H9 (cell line): ENCODE measurements at regions not wholly inside any gene's neighbourhood (a gene's known extent, or its start where the extent isn't known, plus 50 kb on each side); places are given as distances from the start of the nearest gene placed in this dataset.

ENCODE experiments used
- DNase-seq: peaks from one replicate; pipeline ENCODE4 v3.0.0-alpha.2; 2017
- H2AFZ ChIP-seq: one replicate; pipeline ENCODE4 v1.6.1; 2013; ENCODE audit warnings: mild to moderate bottlenecking, low read length, control low read depth, moderate library complexity
- H2AK5ac ChIP-seq: 2 replicates; pipeline ENCODE4 v1.6.1; 2013; ENCODE audit warnings: low read length, control low read depth, mixed read lengths; ENCODE audit not compliant: insufficient read length
- H2BK120ac ChIP-seq: one replicate; pipeline ENCODE4 v1.6.1; 2013; ENCODE audit warnings: low read depth, mild to moderate bottlenecking, low read length, control low read depth, inconsistent platforms; ENCODE audit not compliant: poor library complexity, severe bottlenecking
- H2BK12ac ChIP-seq: 2 replicates; pipeline ENCODE4 v1.6.1; 2013; ENCODE audit warnings: low read length, control low read depth, mixed read lengths, low read depth; ENCODE audit not compliant: insufficient read length
- H2BK15ac ChIP-seq: 2 replicates; pipeline ENCODE4 v1.6.1; 2013; ENCODE audit warnings: low read depth, low read length, control low read depth
- H2BK20ac ChIP-seq: one replicate; pipeline ENCODE4 v1.6.1; 2013; ENCODE audit warnings: low read depth, mild to moderate bottlenecking, low read length, control low read depth, inconsistent platforms; ENCODE audit not compliant: poor library complexity, severe bottlenecking
- H2BK5ac ChIP-seq: 2 replicates; pipeline ENCODE4 v1.6.1; 2013; ENCODE audit warnings: low read length, control low read depth, mixed read lengths; ENCODE audit not compliant: insufficient read length
- H3K14ac ChIP-seq: 2 replicates; pipeline ENCODE4 v1.6.1; 2013; ENCODE audit warnings: low read length, control low read depth; ENCODE audit not compliant: insufficient read depth
- H3K18ac ChIP-seq: 2 replicates; pipeline ENCODE4 v1.6.1; 2013; ENCODE audit warnings: low read depth, mild to moderate bottlenecking, mixed read lengths, low read length, control low read depth; ENCODE audit not compliant: insufficient read length
- H3K23ac ChIP-seq: 2 replicates; pipeline ENCODE4 v1.6.1; 2013; ENCODE audit warnings: low read length, control low read depth, mixed read lengths, low read depth; ENCODE audit not compliant: insufficient read length
- H3K23me2 ChIP-seq: 2 replicates; pipeline ENCODE4 v1.6.1; 2013; ENCODE audit warnings: low read depth, mild to moderate bottlenecking, mixed read lengths, low read length, control low read depth; ENCODE audit not compliant: insufficient read length, poor library complexity, severe bottlenecking
- H3K27ac ChIP-seq: 2 replicates; pipeline ENCODE4 v1.5.1; 2013; ENCODE audit warnings: low read length, control low read depth, mixed read lengths, low read depth; ENCODE audit not compliant: insufficient read length
- H3K27me3 ChIP-seq: 2 replicates; pipeline ENCODE4 v1.6.1; 2013; ENCODE audit warnings: low read length, control low read depth, inconsistent platforms; ENCODE audit not compliant: insufficient read depth
- H3K4ac ChIP-seq: 2 replicates; pipeline ENCODE4 v1.6.1; 2013; ENCODE audit warnings: low read depth, mild to moderate bottlenecking, control low read depth, inconsistent platforms, low read length, moderate library complexity
- H3K4me1 ChIP-seq: 2 replicates; pipeline ENCODE4 v1.6.1; 2013; ENCODE audit warnings: low read length, control low read depth, inconsistent platforms; ENCODE audit not compliant: insufficient read depth
- H3K4me2 ChIP-seq: 2 replicates; pipeline ENCODE4 v1.6.1; 2013; ENCODE audit warnings: low read length, control low read depth, mixed read lengths; ENCODE audit not compliant: insufficient read length, insufficient read depth
- H3K56ac ChIP-seq: 2 replicates; pipeline ENCODE4 v1.6.1; 2013; ENCODE audit warnings: low read depth, mild to moderate bottlenecking, mixed read lengths, low read length, control low read depth; ENCODE audit not compliant: insufficient read length
- H3K79me1 ChIP-seq: 2 replicates; pipeline ENCODE4 v1.6.1; 2013; ENCODE audit warnings: low read depth, mild to moderate bottlenecking, moderate library complexity, low read length, control low read depth, inconsistent platforms; ENCODE audit not compliant: insufficient read depth, poor library complexity, severe bottlenecking
- H3K79me2 ChIP-seq: 2 replicates; pipeline ENCODE4 v1.6.1; 2013; ENCODE audit warnings: low read length, control low read depth, inconsistent platforms; ENCODE audit not compliant: insufficient read depth
- H3K9ac ChIP-seq: 2 replicates; pipeline ENCODE4 v1.6.1; 2013; ENCODE audit warnings: low read length, control low read depth, mixed read lengths; ENCODE audit not compliant: insufficient read length; ENCODE audit errors: extremely low read depth
- H3K9me3 ChIP-seq: one replicate; pipeline ENCODE4 v1.6.1; 2013; ENCODE audit warnings: low read depth, low read length, inconsistent platforms; ENCODE audit not compliant: control insufficient read depth
- H3T11ph ChIP-seq: one replicate; pipeline ENCODE4 v1.6.1; 2013; ENCODE audit warnings: mild to moderate bottlenecking, low read length, control low read depth, inconsistent platforms
- H4K20me1 ChIP-seq: one replicate; pipeline ENCODE4 v1.6.1; 2013; ENCODE audit not compliant: control insufficient read depth, insufficient read length, insufficient read depth
- H4K5ac ChIP-seq: 2 replicates; pipeline ENCODE4 v1.6.1; 2013; ENCODE audit warnings: low read depth, mild to moderate bottlenecking, mixed read lengths, low read length, control low read depth; ENCODE audit not compliant: insufficient read length
- H4K8ac ChIP-seq: replicated peaks from 2 replicates; pipeline ENCODE4 v1.6.1; 2013; ENCODE audit warnings: low read length, control low read depth, mixed read lengths, low read depth; ENCODE audit not compliant: insufficient read length
- H4K91ac ChIP-seq: 2 replicates; pipeline ENCODE4 v1.6.1; 2013; ENCODE audit warnings: low read depth, mild to moderate bottlenecking, moderate library complexity, mixed read lengths, low read length, control low read depth; ENCODE audit not compliant: insufficient read length
- H3K27ac Mint-ChIP-seq, 3 experiments: 2 replicates in 2 of 3; 3 replicates in 1 of 3; pipeline ENCODE4 v1.8.0; 2020 to 2021; ENCODE audit warnings: mixed read lengths in 3 of 3, mild to moderate bottlenecking in 1 of 3, moderate library complexity in 1 of 3
- H3K27me3 Mint-ChIP-seq: 2 replicates; pipeline ENCODE4 v1.8.0; 2021; ENCODE audit warnings: low read depth, mild to moderate bottlenecking, moderate library complexity, mixed read lengths
- H3K36me3 Mint-ChIP-seq, 3 experiments: 2 replicates in 2 of 3; 3 replicates in 1 of 3; pipeline ENCODE4 v1.8.0; 2020 to 2021; ENCODE audit warnings: low read depth in 3 of 3, mixed read lengths in 3 of 3; ENCODE audit not compliant: insufficient read depth in 1 of 3
- H3K4me1 Mint-ChIP-seq, 2 experiments: 2 replicates each; pipeline ENCODE4 v1.8.0; 2020; ENCODE audit warnings: mixed read lengths in 2 of 2
- H3K4me3 Mint-ChIP-seq, 2 experiments: 2 replicates in 1 of 2; 3 replicates in 1 of 2; pipeline ENCODE4 v1.8.0; 2020 to 2021; ENCODE audit warnings: mild to moderate bottlenecking in 2 of 2, mixed read lengths in 2 of 2, moderate library complexity in 1 of 2
- H3K9me3 Mint-ChIP-seq, 2 experiments: 2 replicates in 1 of 2; 3 replicates in 1 of 2; pipeline ENCODE4 v1.8.0; 2020; ENCODE audit warnings: mild to moderate bottlenecking in 2 of 2, mixed read lengths in 2 of 2, moderate library complexity in 1 of 2
- WGBS: extraction: QIAGEN DNeasy Blood & Tissue Kit; methylation state at CpG from one replicate; pipeline ENCODE4 v1.1.7; 2013; ENCODE audit warnings: missing lambda C conversion rate, low lambda C conversion rate, mixed read lengths; ENCODE audit not compliant: insufficient read length; ENCODE audit errors: extremely low coverage; 5-methylcytosine and 5-hydroxymethylcytosine counted together
- TF ChIP-seq, protein P1 (sequence below): fragments of 200-600 bp; sonication (generic); conservative IDR thresholded peaks from 3 replicates; pipeline ENCODE4 v1.8.0; 2021; ENCODE audit warnings: antibody characterized with exemption, mild to moderate bottlenecking

DNA sequence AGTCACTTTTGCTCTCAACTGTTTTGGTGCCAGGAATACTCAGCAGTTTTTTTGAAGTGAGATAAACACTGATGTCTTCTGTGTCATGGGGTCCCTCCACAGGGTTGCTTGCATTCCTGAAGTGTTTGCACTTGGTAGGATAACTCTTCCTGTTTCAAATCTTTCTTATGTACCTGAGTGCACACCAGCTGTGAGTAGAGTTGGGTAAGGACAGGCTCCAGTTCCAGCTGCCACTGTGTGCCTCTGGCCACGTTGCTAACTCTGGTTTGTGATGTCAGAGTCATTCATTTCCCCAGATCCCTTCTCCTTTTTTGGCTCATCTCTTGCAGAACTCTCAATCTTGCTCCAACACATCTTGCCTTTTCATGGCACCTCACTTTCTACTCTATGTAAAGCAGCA is 356.3 kb upstream of the B3GALT2 start:
- TF ChIP-seq, protein P1, sequence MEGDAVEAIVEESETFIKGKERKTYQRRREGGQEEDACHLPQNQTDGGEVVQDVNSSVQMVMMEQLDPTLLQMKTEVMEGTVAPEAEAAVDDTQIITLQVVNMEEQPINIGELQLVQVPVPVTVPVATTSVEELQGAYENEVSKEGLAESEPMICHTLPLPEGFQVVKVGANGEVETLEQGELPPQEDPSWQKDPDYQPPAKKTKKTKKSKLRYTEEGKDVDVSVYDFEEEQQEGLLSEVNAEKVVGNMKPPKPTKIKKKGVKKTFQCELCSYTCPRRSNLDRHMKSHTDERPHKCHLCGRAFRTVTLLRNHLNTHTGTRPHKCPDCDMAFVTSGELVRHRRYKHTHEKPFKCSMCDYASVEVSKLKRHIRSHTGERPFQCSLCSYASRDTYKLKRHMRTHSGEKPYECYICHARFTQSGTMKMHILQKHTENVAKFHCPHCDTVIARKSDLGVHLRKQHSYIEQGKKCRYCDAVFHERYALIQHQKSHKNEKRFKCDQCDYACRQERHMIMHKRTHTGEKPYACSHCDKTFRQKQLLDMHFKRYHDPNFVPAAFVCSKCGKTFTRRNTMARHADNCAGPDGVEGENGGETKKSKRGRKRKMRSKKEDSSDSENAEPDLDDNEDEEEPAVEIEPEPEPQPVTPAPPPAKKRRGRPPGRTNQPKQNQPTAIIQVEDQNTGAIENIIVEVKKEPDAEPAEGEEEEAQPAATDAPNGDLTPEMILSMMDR, result no peak
- no CpG with 5 or more reads among the region's 1 CpG for WGBS
- H3K79me2 ChIP-seq, result no peaks in the 10 kb centered on the region
- no peak overlapping the region for H2BK5ac ChIP-seq
- H3K56ac ChIP-seq, result no peak overlapping the region
- H3K27me3 Mint-ChIP-seq, result no peaks in the 10 kb centered on the region
- no peak overlapping the region for H2BK120ac ChIP-seq
- no peak overlapping the region for H3T11ph ChIP-seq
- no peaks in the 10 kb centered on the region for H3K23me2 ChIP-seq
- no peak overlapping the region for H2AK5ac ChIP-seq
- no peaks in the 10 kb centered on the region for H3K27me3 ChIP-seq
- H3K36me3 Mint-ChIP-seq, result no peaks in the 10 kb centered on the region
- no peaks in the 10 kb centered on the region for H3K9me3 Mint-ChIP-seq
- H3K18ac ChIP-seq, result no peak overlapping the region
- no peaks in the 10 kb centered on the region for H4K20me1 ChIP-seq
- no peak overlapping the region for H4K91ac ChIP-seq
- no peak overlapping the region for H4K5ac ChIP-seq
- peaks cover 4% of the 10 kb centered on the region; the same call in 1 of the 2 replicates for H3K4me1 ChIP-seq
- H2BK20ac ChIP-seq, result no peak overlapping the region
- H2BK15ac ChIP-seq, result no peak overlapping the region
- no peak overlapping the region for H3K27ac ChIP-seq
- no peak overlapping the region for H4K8ac ChIP-seq
- no peak overlapping the region for H3K23ac ChIP-seq
- peaks cover 17 to 20% of the 10 kb centered on the region in 2 experiments for H3K4me1 Mint-ChIP-seq
- H3K4ac ChIP-seq, result no peak overlapping the region
- no peak overlapping the region for H2AFZ ChIP-seq
- H3K4me2 ChIP-seq, result no peak overlapping the region
- no peak overlapping the region for H3K4me3 Mint-ChIP-seq
- no peak overlapping the region for H3K9ac ChIP-seq
- DNase-seq, result no peak
- no peaks in the 10 kb centered on the region for H3K9me3 ChIP-seq
- no peak overlapping the region for H3K14ac ChIP-seq
- no peaks in the 10 kb centered on the region for H3K79me1 ChIP-seq
- no peak overlapping the region for H3K27ac Mint-ChIP-seq
- no peak overlapping the region for H2BK12ac ChIP-seq
